GM19043 (cell line): ENCODE measurements at regions not wholly inside any gene's neighbourhood (a gene's known extent, or its start where the extent isn't known, plus 50 kb on each side); places are given as distances from the start of the nearest gene placed in this dataset.

Experiments
- ATAC-seq: cut with Tn5 transposase; IDR thresholded peaks from one replicate; pipeline ENCODE4 v1.9.1; 2021; ENCODE audit warnings: low read depth; ENCODE audit not compliant: unreplicated experiment

DNA sequence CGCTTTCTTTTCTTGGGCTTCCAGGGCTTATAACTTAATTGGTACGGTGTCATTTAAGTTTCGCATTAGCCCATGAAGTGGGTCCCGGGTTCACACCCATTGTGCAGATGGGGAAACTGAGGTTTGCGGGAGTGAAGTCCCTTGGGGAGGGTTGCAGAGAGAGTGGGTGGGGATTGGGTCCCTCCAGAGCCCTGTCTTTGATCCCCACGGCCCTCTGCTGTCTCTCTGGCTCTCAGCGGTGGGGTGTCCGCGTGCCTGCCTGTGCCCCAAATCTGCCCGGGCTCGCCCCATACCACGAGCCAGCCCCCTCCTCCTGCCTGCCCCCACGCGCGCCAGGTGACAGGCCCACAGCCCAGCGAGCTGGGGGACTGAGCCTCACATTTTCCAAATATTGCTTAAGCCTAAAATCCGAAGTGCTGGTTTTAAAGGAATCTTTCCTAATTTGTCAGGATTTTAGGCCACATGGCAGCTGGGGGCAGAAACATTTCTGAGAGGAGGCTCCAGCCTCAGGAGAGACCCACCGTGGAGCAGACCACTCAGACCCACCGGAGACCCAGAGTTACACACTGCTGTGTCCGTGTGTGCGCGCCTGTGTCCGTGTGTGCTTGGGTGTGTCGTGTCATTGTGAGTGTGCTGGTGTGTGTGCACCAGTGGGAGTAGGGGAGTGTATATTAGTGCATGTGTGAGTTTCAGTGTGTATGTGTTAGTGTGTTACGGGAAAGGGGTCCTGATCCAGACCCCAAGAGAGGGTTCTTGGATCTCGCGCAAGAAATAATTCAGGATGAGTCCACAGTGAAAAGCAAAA lies 159.5 kb upstream of the IER5L start:
- ATAC-seq: no peak

DNA sequence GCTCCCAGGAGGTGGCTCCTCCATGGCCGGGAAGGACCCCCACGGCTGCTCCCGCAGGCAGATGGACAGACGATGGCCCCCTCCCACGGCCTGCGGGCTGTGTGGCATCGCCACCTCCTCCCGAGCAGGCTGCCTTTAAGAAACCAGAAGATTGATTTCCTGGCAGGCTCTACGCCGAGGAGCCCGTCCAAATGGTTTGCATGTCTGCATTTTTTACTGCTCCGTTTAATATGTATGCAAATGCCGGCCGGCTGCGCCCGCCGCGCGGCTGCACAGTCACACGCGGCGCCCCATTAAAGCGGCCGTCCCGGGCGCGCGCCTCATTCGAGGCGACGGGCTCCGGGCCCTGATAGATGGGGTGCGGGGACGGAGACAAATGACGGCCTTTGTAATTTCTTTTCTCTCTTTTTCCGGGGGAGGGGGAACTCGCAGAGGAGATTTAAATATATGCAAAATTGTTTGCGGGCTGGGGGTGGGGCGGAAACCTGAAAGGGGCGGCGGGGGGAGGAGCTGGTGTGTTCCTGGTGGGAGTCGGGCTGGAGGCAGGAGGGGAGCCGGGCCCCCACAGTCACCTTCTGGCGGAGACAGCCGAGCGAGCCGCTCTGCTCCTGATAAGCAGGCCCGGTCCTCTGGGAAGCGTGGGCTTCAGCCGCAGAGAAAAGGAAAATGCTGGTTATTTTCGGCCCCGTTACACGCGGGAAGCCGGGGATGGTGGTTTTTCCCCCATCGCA lies 158.7 kb upstream of the IER5L start:
- no peak for ATAC-seq

DNA sequence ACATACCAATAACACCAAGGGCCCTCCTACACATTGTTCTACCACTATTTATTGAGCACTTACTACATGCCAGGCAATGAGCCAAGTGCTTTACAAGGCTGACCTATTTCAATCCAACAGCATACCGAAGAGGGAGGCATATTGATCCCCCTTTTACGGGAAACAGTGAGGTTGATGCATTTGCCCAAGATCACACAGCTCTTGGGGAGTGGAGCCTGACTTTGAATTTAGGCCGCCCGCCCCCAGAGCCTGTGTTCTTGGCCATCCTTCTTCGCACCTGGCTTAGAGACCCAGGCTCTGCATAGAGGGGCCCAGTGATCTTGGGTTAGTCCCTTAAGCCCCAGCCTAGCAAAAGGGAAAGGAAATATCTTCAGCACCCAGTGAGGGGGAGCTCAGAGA lies 158.1 kb upstream of the IER5L start:
- no peak for ATAC-seq

DNA sequence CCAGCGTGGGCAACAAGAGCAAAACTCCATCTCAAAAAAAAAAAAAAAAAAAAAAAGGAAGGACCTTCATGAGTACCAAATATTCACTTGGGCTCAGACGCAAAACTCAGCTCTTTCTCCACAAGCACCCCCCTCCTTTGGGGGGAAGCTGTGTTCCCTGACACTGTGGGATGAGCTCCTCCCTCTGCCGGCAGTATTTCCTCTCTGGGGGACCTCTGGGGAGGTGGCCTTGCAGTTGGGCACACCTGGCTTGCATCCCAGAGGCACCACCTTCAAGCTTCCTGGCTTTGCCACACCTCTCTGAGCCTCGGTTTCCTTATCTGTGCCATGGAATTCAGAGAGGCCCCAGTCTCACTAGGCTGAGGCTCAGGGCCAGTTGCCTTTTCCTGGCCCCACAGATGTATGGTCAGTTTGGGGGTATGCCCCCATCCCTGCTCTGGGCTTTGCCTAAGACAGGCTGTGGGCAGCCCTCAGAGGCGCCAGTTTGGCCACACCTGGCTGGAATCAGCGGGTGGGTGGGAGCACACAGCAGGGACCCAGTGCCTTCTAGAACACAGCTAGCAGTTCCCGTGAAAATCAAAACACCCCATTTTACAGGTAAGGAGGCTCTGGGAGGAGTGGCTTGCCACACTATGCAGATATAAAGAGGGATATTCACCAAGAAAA lies 157.5 kb upstream of the IER5L start:
- no peak for ATAC-seq

DNA sequence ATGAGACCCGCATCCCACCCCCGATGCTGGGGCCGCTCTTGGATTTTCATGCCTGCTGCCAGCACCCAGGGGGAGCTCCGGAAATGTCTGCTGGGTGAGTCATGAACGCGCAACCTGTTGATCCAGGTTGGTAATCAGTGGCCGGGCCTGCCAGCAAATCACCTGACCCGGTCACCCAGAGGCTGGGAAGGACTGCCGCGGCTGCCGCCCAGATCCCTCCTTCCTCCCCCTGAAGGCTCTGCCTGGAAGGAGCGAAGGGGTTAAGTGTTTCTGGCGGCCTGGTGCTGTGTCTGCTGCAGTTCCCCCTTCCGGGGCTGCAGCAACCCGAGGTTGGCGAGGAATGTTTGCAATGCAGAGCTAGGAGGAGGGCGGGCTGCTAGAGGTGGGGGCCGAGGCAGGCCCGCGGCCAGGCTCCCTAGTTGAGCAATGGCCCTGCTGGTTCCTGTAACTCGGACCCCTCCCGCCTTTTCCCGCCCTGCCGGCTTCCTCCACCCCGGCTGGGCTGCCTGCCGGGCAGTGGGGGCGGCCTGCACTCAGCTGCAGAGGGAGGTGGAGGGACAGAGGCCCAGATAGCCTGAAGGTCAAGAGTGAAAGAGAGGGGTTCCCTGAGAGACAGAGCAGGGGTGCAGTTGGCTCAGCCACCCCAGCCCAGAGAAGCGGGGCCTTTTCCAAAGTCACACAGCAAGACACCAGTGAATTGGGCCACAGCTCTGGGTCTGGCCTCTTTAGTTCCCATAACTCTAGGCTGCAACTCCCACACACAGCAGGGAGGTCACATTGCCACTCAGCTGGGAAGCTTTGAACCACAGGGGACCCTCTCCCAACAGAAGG lies 156.3 kb upstream of the IER5L start:
- ATAC-seq: no peak

DNA sequence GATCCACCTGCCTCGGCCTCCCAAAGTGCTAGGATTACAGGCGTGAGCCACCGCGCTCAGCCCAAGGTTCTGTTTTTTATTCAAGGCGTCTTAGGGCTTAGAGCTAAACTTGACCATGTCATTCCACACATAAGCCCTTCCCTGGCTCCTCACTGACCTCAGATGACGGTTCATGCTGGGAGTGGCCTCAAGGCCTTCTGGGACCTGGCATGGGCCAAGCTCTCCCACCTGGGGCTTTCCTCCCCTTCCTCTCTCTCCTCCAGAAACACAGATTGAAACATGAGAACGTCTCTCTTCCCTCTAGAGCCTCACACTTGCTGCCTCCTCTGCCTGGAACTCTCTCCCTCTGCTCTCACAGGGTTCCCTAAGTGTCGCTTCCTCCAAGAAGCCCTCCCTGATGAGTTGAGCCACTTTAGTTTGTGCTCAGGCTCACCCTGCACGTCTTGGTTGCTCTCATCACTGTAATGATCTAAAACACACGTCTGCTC lies 155.6 kb upstream of the IER5L start:
- no peak for ATAC-seq

DNA sequence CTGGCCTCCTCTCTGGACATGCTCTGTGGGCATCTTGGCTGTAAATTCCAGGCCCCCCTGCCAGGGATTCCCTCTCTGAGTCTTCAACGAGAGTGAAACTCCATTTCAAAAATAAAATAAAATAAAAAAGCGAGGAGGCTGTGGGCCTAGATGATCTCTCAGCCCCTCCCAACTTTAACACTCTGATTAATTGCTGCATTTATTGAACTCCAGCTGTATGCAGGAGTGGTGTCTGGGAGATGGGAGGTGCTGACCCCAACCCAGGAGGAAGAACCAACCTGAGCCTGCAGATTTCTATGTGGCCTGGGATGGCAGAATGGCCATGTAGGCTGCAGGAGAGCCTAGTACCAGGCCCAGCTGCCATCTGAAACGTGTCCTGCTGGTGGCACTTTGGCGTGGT lies 154.5 kb upstream of the IER5L start:
- ATAC-seq: no peak

DNA sequence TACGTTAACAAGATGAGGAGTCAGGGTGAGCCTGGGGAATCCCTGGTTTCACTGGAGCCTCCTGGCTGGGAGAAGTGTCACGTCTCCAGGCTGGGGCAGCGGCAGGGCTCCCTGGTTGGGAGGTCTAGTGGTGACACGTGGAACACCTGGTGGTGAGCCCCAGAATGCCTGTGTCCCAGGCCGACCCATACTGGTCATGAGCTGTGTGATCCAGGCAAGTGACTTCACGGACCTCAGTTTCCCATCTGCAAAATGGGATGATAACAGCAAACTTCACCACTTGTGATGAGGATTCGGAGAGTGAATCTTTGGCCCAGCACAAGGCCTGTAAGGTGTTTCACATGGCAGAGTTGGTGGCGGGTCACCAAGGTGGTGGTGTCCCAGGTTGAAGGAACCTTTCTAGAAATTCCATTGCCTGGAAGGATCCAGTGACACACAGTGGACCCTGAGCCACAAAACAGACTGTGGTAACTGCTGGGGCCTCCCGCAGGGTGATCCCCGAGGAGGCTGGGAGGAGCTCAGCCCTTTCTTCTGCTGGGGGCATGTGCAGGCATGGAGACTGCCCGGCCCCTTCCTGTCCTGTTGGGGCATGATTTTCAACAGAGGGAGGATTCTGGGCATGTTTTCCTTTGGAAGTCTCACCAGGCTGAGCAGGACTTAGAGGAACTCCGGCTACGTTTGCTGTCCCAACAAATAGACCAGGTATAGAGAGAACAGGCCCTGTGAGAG lies 153.9 kb upstream of the IER5L start:
- no peak for ATAC-seq

DNA sequence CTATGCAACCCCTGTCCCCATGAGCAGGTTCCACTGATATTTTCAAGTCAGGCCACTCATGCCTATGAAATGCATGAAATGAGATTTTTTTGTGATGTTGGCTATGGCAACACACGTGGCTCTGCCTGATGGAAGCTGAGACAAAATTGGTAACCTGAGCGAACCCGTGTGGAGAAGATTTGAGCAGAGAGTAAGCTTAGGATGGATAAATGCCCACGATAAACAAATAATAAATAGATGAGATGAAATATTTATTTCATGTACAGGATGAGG lies 153.4 kb upstream of the IER5L start:
- no peak for ATAC-seq

DNA sequence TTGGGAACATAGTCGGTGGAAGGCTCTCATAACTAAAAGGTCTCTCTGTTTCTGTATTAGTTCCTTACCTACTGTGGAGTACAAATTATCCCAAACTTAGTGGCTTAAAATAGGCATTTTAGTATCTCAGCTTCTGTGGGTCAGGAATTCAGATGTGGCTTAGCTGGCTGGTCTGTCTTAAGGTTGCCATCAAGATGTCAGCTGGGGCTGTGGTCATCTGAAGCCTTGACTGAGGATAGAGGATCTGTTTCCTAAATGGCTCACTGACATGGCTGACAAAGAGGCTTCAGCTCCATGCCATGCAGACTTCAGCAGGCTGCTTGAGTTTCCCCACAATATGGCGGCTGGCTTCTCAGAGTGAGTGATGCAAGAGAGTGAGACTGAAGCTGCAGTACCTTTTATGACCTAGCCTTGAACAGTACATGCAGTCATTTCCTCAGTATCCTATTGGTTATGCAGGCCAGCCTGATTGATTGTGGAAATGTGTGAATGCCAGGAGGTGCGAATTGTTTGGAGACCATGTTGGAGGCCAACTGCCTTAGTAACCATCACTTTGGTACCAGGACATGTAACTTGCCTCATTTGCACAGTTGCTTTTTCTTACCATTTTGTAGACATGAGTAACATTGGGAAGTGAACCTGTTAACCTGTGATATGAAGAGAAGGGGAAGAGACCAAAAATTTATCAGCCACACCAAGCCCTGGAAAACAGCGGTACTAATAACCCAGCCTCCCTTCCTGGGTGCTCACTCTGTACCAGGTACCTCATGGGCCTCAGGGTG lies 152.8 kb upstream of the IER5L start:
- ATAC-seq: no peak

DNA sequence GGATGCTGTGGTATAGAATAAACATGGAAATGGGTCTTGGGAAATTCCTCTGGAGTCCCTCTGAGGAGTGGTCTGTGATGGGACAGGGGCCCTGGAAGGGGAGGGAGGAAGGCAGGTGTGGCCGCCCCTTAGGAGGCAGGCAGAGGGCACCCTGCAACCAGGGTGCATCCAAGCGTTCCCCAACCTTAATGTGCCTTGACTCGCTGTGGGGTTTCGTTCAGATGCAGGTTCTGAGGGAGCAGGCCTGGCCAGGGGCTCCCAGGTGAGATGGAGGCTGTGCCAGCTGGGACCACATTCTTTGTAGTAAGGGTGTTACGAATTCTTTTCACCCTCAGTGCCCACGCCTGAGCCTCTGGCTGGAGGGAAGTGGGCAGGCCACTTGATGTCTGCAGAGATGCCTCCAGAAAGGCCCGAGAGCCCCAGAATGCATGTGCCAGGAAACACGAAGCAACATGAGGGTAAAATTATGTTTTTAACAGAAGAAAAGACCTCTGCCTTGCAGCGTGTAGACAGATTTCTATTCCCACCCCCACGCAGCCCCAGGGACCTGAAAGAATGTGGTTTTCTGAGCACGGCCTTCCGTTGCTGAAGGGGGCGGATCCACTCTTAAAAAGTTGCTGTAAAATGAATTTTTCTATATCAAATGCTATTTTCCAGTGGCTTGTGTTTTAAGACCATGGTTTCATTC lies 150.4 kb upstream of the IER5L start:
- ATAC-seq: no peak

DNA sequence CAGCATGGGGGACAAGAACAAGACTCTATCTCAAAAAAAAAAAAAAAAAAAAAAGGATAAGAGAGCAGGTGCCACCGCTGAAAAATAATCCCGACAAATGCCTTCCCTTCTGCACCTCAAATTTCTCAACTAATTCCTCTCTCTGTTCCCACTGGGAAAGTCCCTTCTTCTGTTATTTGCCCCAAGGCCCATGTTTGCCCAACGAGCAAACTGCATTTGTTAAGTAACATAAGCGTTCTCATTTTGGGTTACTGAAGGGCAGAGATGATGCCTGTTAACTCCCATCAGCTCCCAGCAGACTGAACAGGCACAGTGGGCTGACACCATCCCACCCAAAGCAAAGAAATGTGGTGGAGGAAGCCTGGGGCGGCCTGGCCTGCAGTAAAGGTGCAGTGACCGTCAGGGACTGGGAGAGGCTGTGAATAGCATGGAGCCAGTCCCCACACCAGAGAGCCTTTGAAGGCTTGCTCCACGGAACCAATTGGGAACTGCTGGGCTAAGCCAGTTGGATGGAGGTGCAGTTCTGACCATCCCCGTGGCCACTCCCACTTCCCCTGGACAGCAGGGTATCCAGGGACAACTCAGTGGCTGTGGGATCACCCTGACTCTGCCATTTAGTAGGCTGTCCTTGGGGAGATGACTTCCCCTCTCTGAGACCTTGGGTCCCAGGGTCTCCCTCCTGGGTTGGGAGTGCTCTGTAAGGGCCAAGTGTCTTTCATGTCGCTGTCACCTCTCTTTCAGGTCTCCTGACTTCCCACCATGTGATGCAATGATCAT lies 149.7 kb upstream of the IER5L start:
- no peak for ATAC-seq

DNA sequence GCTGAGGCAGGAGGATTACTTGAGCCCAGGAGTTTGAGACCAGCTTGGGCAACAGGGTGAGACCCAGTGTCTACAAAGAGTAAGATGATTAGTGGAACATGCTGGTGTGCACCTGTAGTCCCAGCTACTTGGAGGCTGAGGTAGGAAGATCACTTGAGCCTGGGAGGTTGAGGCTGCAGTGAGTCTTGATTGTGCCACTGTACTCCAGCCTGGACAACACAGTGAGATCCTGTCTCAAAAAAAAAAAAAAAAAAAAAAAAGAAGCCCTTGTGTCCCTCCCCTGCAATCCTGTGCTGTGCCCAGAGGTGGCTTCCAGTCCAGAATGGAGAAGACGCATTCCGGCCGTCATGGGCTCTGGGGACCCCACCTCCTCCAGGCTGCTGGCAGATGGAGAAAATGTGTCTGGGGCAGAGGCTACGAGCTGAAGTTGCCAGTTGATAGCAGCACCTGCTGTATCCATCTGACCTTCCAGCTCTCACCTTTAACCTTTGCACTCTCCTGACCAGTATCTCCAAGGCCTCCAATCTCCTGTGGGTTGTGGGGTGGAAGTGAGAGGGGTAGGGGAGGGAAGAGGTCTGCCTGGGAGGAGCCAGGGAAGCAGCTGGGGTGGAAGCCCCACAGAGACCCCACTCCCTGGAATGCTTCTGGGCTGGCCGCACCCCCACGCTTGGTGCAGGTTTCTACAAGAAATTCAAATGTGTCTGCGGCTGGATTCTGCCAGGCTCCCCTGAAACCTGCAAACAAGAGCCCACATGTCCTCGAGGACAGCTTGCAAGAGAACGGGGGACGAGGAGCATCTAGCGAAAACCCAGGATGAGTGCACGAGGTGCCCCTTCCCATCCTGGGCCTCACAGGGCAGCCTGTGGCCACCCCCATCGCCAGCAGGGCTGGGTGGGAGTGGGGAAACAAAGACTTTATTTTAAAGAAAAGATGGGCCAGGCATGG lies 148.3 kb upstream of the IER5L start:
- ATAC-seq: no peak

DNA sequence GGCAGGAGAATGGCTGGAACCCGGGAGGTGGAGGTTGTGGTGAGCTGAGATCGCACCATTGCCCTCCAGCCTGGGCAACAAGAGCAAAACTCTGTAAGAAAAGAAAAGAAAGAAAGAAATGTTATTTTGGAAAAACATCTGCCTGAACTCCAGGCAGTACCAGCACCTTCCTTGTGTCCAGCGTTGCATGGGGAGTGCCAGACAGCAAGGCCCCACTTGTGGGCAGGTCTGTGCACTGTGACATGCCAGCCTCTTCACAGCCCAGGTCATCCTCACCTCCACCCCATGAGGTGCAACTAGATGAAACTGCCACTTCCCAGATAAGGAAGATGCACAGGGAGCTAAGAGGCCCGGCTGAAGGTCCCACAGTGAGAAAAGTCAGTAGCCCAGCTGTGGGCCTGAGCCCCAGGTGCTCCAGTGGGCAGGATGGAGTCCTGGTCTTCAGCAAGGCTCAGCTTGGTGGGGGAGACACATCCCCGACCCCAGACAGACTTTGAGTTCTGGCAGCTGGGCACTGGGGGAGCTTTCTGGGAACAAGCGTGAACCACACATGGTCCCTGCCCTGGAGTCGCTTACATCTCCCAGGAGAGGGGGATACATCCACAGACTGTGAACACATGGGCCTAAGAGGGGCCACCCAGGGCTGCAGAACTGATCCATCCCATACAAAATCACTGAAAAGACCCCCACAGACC lies 146.9 kb upstream of the IER5L start:
- no peak for ATAC-seq

DNA sequence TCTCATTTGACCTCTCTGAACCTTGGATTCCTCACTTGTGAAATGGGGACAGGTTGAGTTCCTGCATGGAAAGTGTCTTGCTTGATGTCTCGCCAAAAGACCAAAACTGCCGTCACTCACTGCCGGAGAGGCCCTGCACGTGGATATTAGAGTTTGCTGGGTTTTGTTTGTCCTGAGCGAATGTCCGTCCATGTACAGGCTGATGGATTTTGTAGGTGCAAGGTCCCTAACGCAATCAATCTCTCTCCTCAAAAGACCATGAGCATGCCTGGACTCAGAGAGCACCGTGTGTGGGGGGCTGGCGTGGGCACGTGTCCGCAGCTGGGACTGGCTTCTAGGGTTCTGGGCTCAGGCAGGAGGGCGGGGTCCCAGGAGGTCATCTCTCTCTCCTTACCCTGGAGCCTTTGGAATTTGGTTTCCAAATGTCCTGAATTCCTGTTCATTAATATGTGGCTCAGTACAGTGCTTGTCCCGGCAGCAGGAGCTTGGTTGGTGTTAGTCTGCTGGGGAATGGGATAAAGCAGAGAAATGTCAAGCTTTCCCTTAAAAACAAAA lies 146.0 kb upstream of the IER5L start:
- ATAC-seq: no peak

DNA sequence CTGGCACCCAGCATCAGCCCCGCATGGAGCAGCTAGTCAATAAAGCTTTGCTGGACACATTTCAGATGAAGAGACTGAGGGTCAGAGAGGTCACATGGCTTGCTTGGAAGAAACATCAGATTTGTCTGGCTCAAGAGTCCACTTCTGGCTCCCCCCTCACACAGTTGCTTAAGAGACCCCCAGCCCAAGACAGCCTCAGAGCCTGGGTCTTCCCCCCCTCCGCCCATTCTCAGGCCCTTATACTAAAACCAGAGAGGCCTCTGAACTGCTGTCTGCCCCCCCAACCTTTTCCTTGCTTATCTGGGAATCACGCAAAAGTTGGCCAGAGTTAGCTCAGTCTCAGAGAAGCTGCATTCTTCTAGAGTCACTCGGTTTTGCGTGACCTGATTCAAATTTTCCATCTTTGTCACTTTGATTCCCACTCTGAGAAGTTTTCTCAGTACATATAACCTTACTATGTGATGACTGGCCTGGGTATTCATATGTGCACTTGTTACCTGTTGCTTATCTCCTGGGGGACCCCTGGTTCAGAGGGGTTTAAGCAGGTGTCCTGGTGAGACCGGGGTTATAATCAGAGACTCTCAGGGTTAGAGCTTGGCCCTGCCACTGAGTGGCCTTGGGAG lies 145.4 kb upstream of the IER5L start:
- no peak for ATAC-seq
